OCI-LY3 (cell line): ENCODE measurements at regions not wholly inside any gene's neighbourhood (a gene's known extent, or its start where the extent isn't known, plus 50 kb on each side); places are given as distances from the start of the nearest gene placed in this dataset.
A peak's percentile ranks its signal among the peaks of the same experiment; 100 is the strongest.

Experiments
- H2AFZ ChIP-seq: fragments of 200-600, 300-600 bp; shearing (Covaris generic); 2 replicates; pipeline ENCODE4 v1.6.0; 2014; ENCODE audit warnings: antibody characterized with exemption, low read depth, low read length
- H3K27ac ChIP-seq: fragments of 200-600, 300-600 bp; sonication (generic); 2 replicates; pipeline ENCODE4 v1.5.1; 2014; ENCODE audit warnings: mild to moderate bottlenecking, low read length, moderate library complexity, mixed read lengths
- H3K27me3 ChIP-seq: fragments of 200-600, 300-600 bp; sonication (generic); 2 replicates; pipeline ENCODE4 v1.6.1; 2014; ENCODE audit warnings: low read depth, low read length, mixed read lengths
- H3K36me3 ChIP-seq: fragments of 200-600, 300-600 bp; sonication (generic); replicated peaks from 2 replicates; pipeline ENCODE3; 2014; ENCODE audit warnings: low read depth, low read length, mixed read lengths
- H3K4me1 ChIP-seq: fragments of 300-600, 200-600 bp; sonication (generic); 2 replicates; pipeline ENCODE4 v1.6.1; 2014; ENCODE audit warnings: low read length, mixed read lengths
- H3K4me2 ChIP-seq: fragments of 200-600, 300-600 bp; sonication (generic); 2 replicates; pipeline ENCODE4 v1.6.1; 2014; ENCODE audit warnings: low read length, mixed read lengths
- H3K4me3 ChIP-seq: fragments of 300-600, 200-600 bp; sonication (generic); 2 replicates; pipeline ENCODE4 v1.5.1; 2014; ENCODE audit warnings: antibody characterized with exemption, mild to moderate bottlenecking, low read length, moderate library complexity
- H3K79me2 ChIP-seq: fragments of 300-600, 200-600 bp; shearing (Covaris generic); 2 replicates; pipeline ENCODE4 v1.6.1; 2014; ENCODE audit warnings: mild to moderate bottlenecking, low read length, mixed read lengths
- H3K9ac ChIP-seq: fragments of 300-600, 200-600 bp; shearing (Covaris generic); 2 replicates; pipeline ENCODE4 v1.6.0; 2014; ENCODE audit warnings: mild to moderate bottlenecking, low read length, moderate library complexity
- H3K9me3 ChIP-seq: fragments of 200-600, 300-600 bp; shearing (Covaris generic); 2 replicates; pipeline ENCODE4 v1.6.1; 2014; ENCODE audit warnings: low read length, mixed read lengths; ENCODE audit not compliant: insufficient read depth
- H4K20me1 ChIP-seq: fragments of 200-600, 300-600 bp; sonication (generic); 2 replicates; pipeline ENCODE4 v1.6.1; 2016; ENCODE audit warnings: low read length, mixed read lengths; ENCODE audit not compliant: insufficient read depth
- EZH2phosphoT487 ChIP-seq: fragments of 200-600 bp; shearing (Covaris generic); IDR thresholded peaks from 2 replicates; pipeline ENCODE4 v1.6.1; 2018; ENCODE audit warnings: antibody characterized with exemption, mixed run types, low read depth
- TF ChIP-seq, protein P1 (sequence below): fragments of 200-600, 300-600 bp; sonication (generic); IDR thresholded peaks from 2 replicates; pipeline ENCODE4 v1.5.1; 2014; ENCODE audit warnings: antibody characterized with exemption, low read length, low read depth

DNA sequence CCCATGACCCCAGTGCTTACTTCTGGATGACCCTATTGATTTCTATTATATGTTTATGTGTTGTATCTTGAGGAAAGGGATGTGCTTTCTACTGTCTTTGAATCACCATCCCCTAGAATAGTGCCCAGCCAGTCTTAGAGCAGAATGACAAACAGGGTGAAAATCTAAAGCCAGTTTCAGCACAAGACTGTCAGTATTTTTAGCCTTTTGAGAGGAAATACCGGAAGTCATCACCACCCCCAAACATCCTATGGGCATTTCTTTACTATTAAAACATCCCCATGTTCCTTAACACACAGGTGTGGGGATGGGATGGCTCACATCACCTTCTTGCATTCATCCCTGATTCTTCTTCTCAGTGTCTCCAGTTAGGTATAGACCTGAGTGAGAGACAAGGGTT is 52.1 kb upstream of the UBE2L5 start:
- H3K9me3 ChIP-seq: peaks cover 7% of the 10 kb centered on the region; the same call in 1 of the 2 replicates
- no peaks in the 10 kb centered on the region for H3K79me2 ChIP-seq
- H3K9ac ChIP-seq: no peak overlapping the region
- no peak overlapping the region for H2AFZ ChIP-seq
- no peak overlapping the region for H3K27ac ChIP-seq
- peaks cover 30% of the 10 kb centered on the region for H3K4me1 ChIP-seq
- H3K27me3 ChIP-seq: peaks cover 26% of the 10 kb centered on the region
- no peaks in the 10 kb centered on the region for H4K20me1 ChIP-seq
- no peak overlapping the region for H3K4me3 ChIP-seq
- no peak for TF ChIP-seq EZH2phosphoT487
- TF ChIP-seq, protein P1, sequence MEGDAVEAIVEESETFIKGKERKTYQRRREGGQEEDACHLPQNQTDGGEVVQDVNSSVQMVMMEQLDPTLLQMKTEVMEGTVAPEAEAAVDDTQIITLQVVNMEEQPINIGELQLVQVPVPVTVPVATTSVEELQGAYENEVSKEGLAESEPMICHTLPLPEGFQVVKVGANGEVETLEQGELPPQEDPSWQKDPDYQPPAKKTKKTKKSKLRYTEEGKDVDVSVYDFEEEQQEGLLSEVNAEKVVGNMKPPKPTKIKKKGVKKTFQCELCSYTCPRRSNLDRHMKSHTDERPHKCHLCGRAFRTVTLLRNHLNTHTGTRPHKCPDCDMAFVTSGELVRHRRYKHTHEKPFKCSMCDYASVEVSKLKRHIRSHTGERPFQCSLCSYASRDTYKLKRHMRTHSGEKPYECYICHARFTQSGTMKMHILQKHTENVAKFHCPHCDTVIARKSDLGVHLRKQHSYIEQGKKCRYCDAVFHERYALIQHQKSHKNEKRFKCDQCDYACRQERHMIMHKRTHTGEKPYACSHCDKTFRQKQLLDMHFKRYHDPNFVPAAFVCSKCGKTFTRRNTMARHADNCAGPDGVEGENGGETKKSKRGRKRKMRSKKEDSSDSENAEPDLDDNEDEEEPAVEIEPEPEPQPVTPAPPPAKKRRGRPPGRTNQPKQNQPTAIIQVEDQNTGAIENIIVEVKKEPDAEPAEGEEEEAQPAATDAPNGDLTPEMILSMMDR: no peak
- no peak overlapping the region for H3K4me2 ChIP-seq
- no peaks in the 10 kb centered on the region for H3K36me3 ChIP-seq

DNA sequence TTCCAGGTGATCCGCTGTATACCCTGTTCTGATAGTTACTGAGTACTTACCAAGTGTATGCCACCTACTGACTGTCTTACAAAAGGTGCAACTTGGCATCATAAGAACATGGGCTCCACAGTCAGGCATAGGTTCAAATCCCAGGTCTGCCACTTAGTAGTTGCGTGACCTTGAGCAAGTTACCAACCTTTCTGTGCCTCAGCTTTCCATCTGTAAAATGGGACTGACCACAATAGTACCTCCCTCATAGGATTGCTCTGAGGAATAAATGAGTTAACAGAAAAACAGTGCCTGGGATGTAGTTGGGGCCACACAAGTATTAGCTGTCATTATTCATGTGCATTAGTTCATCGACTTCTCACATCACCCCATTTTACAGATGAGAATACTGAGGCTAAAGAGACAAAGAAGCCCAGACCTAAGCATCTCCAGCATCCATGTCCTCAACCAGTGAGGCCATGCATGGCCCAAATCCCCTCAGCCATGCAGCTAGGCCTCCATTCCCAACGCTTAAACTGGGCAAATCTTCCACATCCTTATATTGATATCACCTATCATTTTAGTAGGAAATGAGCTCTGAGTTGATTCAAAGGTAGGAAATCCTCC is 51.3 kb upstream of the UBE2L5 start:
- Histone ChIP-seq H3K4me3 (peak overlapping the region; percentile 76), H3K79me2 (no peaks in the 10 kb centered on the region), H3K36me3 (no peaks in the 10 kb centered on the region), H3K9ac (peak overlapping the region; percentile 49; the same call in 1 of the 2 replicates), H2AFZ (peak overlapping the region; percentile 60; the same call in 1 of the 2 replicates), H3K4me1 (peaks cover 30% of the 10 kb centered on the region), H3K9me3 (peaks cover 7% of the 10 kb centered on the region; the same call in 1 of the 2 replicates), H3K27ac (peak overlapping the region; percentile 81), H4K20me1 (no peaks in the 10 kb centered on the region), H3K4me2 (peak overlapping the region; percentile 97), H3K27me3 (peaks cover 31% of the 10 kb centered on the region)
- TF ChIP-seq, protein P1: no peak
- no peak for TF ChIP-seq EZH2phosphoT487

DNA sequence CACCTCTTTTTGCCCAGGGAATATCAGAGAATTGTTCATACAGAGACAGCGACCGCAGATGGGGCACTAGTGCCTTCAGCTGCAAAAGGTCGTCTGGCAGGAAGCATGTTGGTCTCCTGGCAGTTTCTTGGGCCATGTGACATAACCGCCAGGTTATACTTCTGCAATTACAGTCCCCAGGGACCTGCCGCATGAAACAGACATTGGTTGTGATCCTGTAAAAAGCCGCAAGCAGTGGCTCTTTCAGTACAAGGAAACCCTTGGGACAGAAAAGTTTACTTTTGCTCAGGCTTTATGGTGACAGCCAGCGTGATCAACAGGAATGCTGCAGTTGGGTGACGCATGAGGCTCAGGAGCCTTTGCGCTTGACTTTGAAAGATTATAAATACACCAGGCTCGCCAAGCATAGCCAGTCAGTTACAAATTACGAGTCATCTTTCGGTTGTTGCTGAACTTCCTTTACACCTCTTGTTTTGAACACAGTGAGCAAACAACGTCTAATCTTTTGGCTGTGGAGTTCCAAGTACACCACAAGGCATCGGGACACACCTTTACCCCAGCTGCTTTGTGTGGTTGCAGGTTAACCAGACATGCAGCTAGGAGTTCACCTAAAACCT is 50.5 kb upstream of the UBE2L5 start:
- TF ChIP-seq, protein P1: peak; percentile 29
- TF ChIP-seq EZH2phosphoT487: no peak
- H4K20me1 ChIP-seq: no peaks in the 10 kb centered on the region
- H3K27ac ChIP-seq: peak overlapping the region; percentile 81
- peak overlapping the region; percentile 49 for H3K9ac ChIP-seq
- H3K36me3 ChIP-seq: no peaks in the 10 kb centered on the region
- peaks cover 35% of the 10 kb centered on the region for H3K27me3 ChIP-seq
- H3K4me3 ChIP-seq: peak overlapping the region; percentile 76
- H3K4me2 ChIP-seq: peak overlapping the region; percentile 97
- no peaks in the 10 kb centered on the region for H3K79me2 ChIP-seq
- H3K4me1 ChIP-seq: peaks cover 38% of the 10 kb centered on the region
- H3K9me3 ChIP-seq: peaks cover 7% of the 10 kb centered on the region; the same call in 1 of the 2 replicates
- H2AFZ ChIP-seq: peak overlapping the region; percentile 60
